Cardiac fibroblast (primary cell): ENCODE measurements at regions not wholly inside any gene's neighbourhood (a gene's known extent, or its start where the extent isn't known, plus 50 kb on each side); places are given as distances from the start of the nearest gene placed in this dataset.
"Not testable (repeated sequence)": the region's sequence is repeated elsewhere in the genome, so short reads cannot be mapped to it uniquely, and the experiment has no call there.

ENCODE experiments used
- DNase-seq, 2 donors: peaks; one replicate each; pipeline versions ENCODE4 v3.0.0 to v3.0.0-alpha.2; 2010; ENCODE audit warnings: low read depth in 2 of 2
- H3K4me3 ChIP-seq, 2 donors: replicated peaks in 1 of 2; 1 replicate in 1 of 2; 2 replicates in 1 of 2; pipeline ENCODE4 v1.5.1; 2011; ENCODE audit warnings: low read depth in 2 of 2, low read length in 2 of 2, mild to moderate bottlenecking in 2 of 2, moderate library complexity in 1 of 2
- TF ChIP-seq, protein P1 (sequence below): IDR thresholded peaks from one replicate; pipeline ENCODE4 v1.5.1; 2011; ENCODE audit warnings: low read depth, mild to moderate bottlenecking, low read length, inconsistent platforms

DNA sequence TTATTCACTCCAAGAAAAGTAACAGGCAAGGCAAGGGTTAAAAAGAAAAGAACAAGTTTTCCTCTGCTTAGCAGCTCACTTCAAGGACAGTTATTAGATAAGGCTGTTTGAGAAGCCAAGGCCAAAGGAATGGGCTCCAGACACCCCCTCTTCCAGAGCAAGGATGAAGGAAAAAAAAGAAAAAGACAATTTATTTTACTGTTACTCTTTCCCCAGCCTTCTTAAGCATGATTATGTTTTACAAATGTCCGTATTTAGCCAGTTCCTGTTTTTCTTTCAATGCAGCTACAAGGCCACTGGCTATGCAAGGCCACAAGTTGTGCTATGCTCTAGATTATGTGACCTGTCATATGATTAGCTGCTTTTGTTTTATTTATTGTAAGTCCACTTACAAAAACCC lies 106.5 kb upstream of the SIMC1 start:
- no peak overlapping the region for H3K4me3 ChIP-seq
- DNase-seq: no peak
- TF ChIP-seq, protein P1, sequence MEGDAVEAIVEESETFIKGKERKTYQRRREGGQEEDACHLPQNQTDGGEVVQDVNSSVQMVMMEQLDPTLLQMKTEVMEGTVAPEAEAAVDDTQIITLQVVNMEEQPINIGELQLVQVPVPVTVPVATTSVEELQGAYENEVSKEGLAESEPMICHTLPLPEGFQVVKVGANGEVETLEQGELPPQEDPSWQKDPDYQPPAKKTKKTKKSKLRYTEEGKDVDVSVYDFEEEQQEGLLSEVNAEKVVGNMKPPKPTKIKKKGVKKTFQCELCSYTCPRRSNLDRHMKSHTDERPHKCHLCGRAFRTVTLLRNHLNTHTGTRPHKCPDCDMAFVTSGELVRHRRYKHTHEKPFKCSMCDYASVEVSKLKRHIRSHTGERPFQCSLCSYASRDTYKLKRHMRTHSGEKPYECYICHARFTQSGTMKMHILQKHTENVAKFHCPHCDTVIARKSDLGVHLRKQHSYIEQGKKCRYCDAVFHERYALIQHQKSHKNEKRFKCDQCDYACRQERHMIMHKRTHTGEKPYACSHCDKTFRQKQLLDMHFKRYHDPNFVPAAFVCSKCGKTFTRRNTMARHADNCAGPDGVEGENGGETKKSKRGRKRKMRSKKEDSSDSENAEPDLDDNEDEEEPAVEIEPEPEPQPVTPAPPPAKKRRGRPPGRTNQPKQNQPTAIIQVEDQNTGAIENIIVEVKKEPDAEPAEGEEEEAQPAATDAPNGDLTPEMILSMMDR: no peak

DNA sequence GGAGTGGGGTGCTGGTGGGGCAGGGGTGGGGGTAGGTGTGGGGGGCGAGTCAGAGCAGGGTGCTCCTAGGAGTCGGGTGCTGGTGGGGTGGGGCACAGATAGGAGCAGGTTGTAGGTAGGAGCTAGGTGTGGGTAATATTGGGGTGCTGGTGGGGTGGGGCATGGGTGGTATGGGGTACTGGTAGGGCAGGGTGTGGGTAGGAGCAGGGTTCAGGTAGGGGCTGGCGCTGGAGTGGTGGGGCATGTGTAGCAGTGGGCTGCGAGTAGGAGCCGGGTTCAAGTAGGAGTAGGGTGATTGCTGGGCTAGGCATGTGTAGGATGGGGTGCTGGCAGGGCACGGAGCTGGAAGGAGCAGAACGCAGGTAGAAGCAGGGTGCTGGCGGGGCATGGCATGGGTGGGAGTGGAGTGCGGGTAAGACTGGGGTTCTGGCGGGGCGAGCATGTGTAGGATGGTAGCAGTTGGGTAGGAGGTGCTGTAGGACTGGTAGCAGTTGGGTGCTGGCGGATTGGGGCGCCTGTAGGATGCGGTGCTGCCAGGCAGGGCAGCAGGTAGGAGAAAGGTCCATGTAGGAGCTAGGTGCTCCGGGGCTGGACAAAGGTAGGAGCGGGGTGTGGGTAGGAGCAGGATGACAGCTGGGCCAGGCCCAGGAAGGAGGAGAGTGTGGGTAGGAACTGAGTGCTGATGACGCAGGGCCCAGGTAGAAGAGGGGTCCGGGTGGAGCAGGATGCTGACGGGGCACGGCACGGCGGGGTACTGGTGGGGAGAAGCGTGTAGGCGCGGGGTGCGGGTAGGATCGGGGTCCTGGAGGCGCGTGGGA lies 105.5 kb upstream of the SIMC1 start:
- TF ChIP-seq, protein P1: no peak
- no peak overlapping the region for H3K4me3 ChIP-seq
- no peak for DNase-seq

DNA sequence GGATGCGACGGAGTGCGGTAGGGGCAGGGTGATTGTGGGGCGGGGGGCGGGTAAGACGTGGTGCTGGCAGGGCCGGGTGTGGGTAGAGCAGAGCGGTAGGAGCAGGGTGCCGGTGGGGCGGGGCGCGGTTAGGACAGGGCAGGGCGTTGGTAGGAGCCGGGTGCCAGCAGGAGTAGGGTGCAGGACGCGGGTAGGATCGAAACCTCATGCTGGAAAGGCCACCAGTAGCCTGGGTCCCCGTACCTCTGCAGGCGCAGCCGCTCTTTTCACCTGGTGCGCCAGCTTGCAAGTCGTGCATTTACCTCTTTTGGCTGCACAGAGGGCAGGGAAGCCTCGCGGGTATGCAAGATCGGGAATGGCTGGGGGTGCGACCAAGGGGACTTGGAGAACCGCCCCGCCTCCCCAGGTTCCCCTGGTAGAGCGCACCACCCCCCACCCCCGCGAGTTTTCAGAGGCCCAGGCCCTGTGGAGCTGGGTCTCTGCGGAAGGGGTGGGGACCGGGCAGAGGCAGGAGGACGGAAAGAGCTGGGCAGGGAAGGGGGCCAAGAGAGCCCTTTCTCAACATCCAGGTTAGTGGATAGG lies 104.8 kb upstream of the SIMC1 start:
- DNase-seq: no peak
- H3K4me3 ChIP-seq: no peak overlapping the region

DNA sequence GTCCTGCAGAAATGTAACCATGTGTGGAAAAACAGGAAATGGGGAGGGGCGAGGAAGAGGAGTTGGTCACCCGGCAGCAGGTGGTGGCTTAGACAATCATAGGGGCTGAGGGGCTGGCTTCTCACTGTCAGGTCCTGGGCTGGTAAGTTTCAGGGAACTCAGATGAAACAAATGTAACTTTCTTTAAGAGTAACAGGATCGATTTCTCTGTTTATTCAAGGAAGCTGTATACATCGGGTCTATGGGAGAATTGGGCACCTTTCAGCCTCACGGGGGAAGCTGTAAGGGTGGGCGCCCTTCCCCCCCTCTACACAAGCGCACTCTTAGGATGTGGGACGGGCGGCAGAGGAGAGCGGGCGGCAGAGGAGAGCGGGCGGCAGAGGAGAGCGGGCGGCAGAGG lies 104.3 kb upstream of the SIMC1 start:
- H3K4me3 ChIP-seq: no peak overlapping the region
- DNase-seq: no peak
- TF ChIP-seq, protein P1: no peak

More for the DNA sequence above, 104.8 kb upstream of the SIMC1 start:
- TF ChIP-seq, protein P1: no peak

DNA sequence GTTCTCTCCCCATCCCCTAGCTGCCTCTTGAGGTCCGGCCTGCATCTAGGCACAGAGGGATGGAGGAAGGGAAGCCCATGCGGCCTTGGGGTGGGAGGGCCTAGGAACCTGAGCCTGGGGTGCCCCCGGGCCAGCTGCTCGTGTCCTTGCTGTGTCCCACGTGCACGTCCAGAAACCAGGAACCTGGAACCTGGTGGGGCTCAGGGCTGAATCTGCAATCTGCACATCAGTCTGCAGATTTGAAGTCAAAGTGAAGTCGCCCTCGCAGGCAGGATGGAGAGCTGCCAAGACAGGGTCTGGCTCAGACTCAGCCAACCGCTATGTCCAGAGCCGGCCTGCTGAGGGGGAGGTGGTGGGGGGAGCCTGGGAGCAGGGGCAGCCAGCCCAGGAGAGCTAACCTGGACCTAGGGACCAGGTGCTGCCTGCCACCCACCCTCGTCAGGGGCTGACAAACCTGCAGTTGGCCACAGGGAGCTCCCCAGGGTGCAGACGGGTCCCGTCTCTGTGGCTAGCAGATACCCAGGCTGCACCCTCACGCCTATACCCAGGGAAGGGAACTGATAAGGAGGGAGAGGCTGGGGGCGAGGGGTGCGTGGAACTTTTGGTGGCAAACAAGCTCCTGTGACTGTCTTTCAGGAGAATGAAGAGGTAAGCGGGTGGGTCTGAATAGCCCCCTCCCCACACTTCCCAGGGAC lies 103.5 kb upstream of the SIMC1 start:
- TF ChIP-seq, protein P1: no peak
- no peak for DNase-seq
- no peak overlapping the region for H3K4me3 ChIP-seq

DNA sequence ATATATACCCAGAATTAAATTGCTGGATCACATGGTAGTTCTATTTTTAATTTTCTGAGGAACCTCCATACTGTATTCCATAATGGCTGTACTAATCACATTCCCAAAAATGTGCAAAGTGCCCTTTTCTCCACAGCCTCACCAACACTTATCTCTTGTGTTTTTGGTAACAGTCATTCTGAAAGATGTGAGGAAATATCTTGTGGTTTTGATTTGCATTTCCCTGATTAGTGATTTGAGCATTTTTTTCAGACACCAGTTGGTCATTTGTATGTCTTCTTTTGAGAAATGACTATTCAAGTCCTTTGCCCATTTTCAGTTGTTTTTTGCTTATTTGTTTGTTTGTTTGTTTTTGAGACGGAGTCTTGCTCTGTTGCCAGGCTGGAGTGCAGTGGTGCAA lies 98.1 kb upstream of the SIMC1 start:
- not testable (repeated sequence) for DNase-seq, H3K4me3 ChIP-seq

DNA sequence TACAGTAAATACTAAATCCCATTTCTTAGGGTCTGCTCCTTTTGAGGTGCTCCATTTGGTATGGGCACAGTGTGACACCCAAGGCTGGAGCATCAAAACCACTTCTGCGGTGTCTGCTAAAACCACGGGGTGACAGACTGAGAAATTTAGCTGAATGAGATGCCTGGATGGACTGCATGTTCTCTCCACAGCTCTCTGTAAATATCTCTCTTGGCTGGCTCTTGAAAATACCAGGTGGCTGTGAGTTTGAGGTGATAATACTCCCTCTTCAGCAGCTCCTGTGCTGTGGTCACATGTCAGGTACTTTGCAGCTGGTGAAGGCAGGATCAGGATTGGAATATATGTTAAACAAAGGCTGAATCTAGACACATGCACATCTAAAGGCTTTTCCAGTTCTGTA lies 93.7 kb upstream of the SIMC1 start:
- DNase-seq: no peak
- TF ChIP-seq, protein P1: no peak
- no peak overlapping the region for H3K4me3 ChIP-seq

DNA sequence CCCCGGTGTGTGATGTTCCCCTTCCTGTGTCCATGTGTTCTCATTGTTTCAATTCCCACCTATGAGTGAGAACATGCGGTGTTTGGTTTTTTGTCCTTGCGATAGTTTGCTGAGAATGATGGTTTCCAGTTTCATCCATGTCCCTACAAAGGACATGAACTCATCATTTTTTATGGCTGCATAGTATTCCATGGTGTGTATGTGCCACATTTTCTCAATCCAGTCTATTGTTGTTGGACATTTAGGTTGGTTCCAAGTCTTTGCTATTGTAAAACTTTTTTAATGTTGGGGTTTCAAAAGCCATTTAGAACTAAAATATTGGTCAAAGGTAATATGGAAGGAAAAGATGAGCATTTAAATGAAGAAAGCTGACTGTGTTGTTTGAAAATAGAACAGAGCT lies 88.3 kb upstream of the SIMC1 start:
- DNase-seq, H3K4me3 ChIP-seq: not testable (repeated sequence)
